ENCODE measurements at regions not wholly inside any gene's neighbourhood (a gene's known extent, or its start where the extent isn't known, plus 50 kb on each side); places are given as distances from the start of the nearest gene placed in this dataset.

- DNase-seq: no peak
Observed at GRCh38 chr22:44366372-44367300, 53.9 kb upstream of the SHISAL1 start.

- DNase-seq: no peak
Observed at GRCh38 chr22:44365832-44366231, 53.1 kb upstream of the SHISAL1 start.

GRCh38 chr22:44365191-44365590, 52.4 kb upstream of the SHISAL1 start:
- no peak for DNase-seq

- DNase-seq: no peak
Observed at GRCh38 chr22:44364751-44365130, 52.0 kb upstream of the SHISAL1 start.

GRCh38 chr22:44363980-44364750, 51.4 kb upstream of the SHISAL1 start:
- DNase-seq: no peak

GRCh38 chr22:44363013-44363979, 50.5 kb upstream of the SHISAL1 start:
- no peak for DNase-seq

GRCh38 chr22:44362249-44363012, 49.7 kb upstream of the SHISAL1 start:
- DNase-seq: no peak

Data from activated T-cell treated with anti-CD3 and anti-CD28 coated beads, Interleukin-2, amount 50 U/mL, for 48 hours (primary cell).